ENCODE measurements at regions not wholly inside any gene's neighbourhood (a gene's known extent, or its start where the extent isn't known, plus 50 kb on each side); places are given as distances from the start of the nearest gene placed in this dataset.

DNA sequence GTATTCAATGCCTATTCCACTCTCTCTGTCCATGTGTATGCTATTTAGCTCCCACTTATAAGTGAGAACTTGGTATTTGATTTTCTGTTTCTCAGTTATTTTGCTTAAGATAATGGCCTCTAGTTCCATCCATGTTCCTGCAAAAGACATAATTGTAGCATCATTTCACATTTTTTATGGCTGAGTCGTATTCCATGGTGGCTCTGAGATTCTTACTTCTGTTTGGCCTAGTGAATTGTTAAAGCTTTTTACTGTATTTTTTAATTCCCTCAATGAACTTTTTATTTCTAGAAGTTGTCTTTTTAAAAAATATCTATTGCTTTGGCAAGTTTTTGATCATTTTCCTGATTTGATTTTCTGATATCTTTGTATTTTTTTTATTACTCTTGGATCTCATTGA, 635.6 kb downstream of the PLA2G4A start:
- Histone ChIP-seq H2AFZ (ENCODE audit: low read length) (no peak overlapping the region), H3K9me3 (replicated peaks; ENCODE audit: insufficient read depth, low read length) (no peaks in the 10 kb centered on the region), H3K27ac (ENCODE audit: low read length) (no peak overlapping the region), H3K27me3 (replicated peaks; ENCODE audit: insufficient read depth, low read length) (no peaks in the 10 kb centered on the region), H3K4me2 (ENCODE audit: low read depth, low read length) (no peak overlapping the region), H3F3A (ENCODE audit: insufficient read depth, low read length) (no peaks in the 10 kb centered on the region), H3K9ac (ENCODE audit: low read length) (no peak overlapping the region), H4K20me1 (ENCODE audit: insufficient read depth, low read length) (no peaks in the 10 kb centered on the region), H3K9me2 (replicated peaks; ENCODE audit: insufficient read depth, low read length) (no peaks in the 10 kb centered on the region), H3K79me2 (ENCODE audit: low read length) (no peaks in the 10 kb centered on the region), H3K36me3 (replicated peaks; ENCODE audit: insufficient read depth, low read length) (no peaks in the 10 kb centered on the region), H3K4me1 (ENCODE audit: low read length) (no peaks in the 10 kb centered on the region), H3K4me3 (ENCODE audit: low read length) (no peak overlapping the region)
- no peak for TF ChIP-seq EZH2phosphoT487 (IDR thresholded peaks at IDR 0.05; ENCODE audit: low read length)
- no peak for TF ChIP-seq EZH2 (optimal IDR thresholded peaks at IDR 0.05; ENCODE audit: low read depth, low read length)
- TF ChIP-seq, protein P1, sequence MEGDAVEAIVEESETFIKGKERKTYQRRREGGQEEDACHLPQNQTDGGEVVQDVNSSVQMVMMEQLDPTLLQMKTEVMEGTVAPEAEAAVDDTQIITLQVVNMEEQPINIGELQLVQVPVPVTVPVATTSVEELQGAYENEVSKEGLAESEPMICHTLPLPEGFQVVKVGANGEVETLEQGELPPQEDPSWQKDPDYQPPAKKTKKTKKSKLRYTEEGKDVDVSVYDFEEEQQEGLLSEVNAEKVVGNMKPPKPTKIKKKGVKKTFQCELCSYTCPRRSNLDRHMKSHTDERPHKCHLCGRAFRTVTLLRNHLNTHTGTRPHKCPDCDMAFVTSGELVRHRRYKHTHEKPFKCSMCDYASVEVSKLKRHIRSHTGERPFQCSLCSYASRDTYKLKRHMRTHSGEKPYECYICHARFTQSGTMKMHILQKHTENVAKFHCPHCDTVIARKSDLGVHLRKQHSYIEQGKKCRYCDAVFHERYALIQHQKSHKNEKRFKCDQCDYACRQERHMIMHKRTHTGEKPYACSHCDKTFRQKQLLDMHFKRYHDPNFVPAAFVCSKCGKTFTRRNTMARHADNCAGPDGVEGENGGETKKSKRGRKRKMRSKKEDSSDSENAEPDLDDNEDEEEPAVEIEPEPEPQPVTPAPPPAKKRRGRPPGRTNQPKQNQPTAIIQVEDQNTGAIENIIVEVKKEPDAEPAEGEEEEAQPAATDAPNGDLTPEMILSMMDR (IDR thresholded peaks at IDR 0.05; ENCODE audit: low read length) = no peak
- DNase-seq = no peak

DNA sequence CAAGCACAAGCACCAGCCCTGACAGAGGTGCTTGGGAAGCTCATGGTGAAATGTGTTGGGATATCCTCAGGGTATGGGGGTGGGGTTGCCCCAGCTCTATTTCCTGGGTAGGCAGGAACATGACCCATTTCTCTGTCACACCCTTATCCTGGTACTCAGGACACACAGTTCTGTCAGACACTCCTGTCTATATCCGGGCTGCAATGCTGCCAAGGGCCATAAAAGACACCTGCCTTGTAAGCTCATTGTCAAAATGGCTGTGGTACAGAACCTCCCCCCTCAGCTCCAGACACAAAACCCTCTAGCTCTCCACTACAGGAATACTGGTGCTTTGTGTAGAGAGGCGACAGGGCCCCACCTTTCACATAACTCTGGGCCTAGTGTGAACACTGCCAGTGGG, 636.7 kb downstream of the PLA2G4A start:
- no peaks in the 10 kb centered on the region for H3K9me2 ChIP-seq (replicated peaks; ENCODE audit: insufficient read depth, low read length)
- H3K79me2 ChIP-seq (ENCODE audit: low read length) = no peaks in the 10 kb centered on the region
- H3K27me3 ChIP-seq (replicated peaks; ENCODE audit: insufficient read depth, low read length) = no peaks in the 10 kb centered on the region
- no peaks in the 10 kb centered on the region for H3F3A ChIP-seq (ENCODE audit: insufficient read depth, low read length)
- H3K27ac ChIP-seq (ENCODE audit: low read length) = no peak overlapping the region
- no peaks in the 10 kb centered on the region for H4K20me1 ChIP-seq (ENCODE audit: insufficient read depth, low read length)
- no peaks in the 10 kb centered on the region for H3K9me3 ChIP-seq (replicated peaks; ENCODE audit: insufficient read depth, low read length)
- no peaks in the 10 kb centered on the region for H3K36me3 ChIP-seq (replicated peaks; ENCODE audit: insufficient read depth, low read length)
- no peak overlapping the region for H3K9ac ChIP-seq (ENCODE audit: low read length)
- H3K4me3 ChIP-seq (ENCODE audit: low read length) = no peak overlapping the region
- DNase-seq = no peak
- no peak for TF ChIP-seq EZH2phosphoT487 (IDR thresholded peaks at IDR 0.05; ENCODE audit: low read length)
- TF ChIP-seq, protein P1 (IDR thresholded peaks at IDR 0.05; ENCODE audit: low read length) = no peak
- no peak for TF ChIP-seq EZH2 (optimal IDR thresholded peaks at IDR 0.05; ENCODE audit: low read depth, low read length)
- H3K4me1 ChIP-seq (ENCODE audit: low read length) = no peaks in the 10 kb centered on the region
- H3K4me2 ChIP-seq (ENCODE audit: low read depth, low read length) = no peak overlapping the region
- H2AFZ ChIP-seq (ENCODE audit: low read length) = no peak overlapping the region

DNA sequence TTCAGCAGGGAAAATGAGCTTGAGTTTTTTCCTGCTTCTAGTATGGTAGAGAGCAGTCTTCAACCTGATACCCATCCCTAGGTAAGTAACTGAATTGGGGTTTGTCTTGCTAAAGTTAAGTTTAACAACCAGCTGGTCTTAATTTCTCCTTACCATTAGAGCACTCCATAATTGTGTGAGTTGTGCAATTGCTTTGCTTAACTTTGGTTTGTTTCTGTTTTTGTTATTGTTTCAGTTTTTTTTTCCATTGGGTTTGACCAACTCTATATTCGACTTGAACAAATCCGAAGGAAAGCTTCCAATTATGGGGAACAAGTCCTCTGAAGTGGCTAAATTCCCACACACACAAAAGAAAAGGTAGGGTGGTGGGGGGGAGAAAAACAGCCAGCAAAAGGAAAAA, 641.1 kb downstream of the PLA2G4A start:
- no peaks in the 10 kb centered on the region for H3K36me3 ChIP-seq (replicated peaks; ENCODE audit: insufficient read depth, low read length)
- H3K9me2 ChIP-seq (replicated peaks; ENCODE audit: insufficient read depth, low read length) = no peaks in the 10 kb centered on the region
- no peak overlapping the region for H3K27ac ChIP-seq (ENCODE audit: low read length)
- H2AFZ ChIP-seq (ENCODE audit: low read length) = no peak overlapping the region
- H3K9ac ChIP-seq (ENCODE audit: low read length) = no peak overlapping the region
- H3F3A ChIP-seq (ENCODE audit: insufficient read depth, low read length) = no peaks in the 10 kb centered on the region
- no peaks in the 10 kb centered on the region for H3K4me1 ChIP-seq (ENCODE audit: low read length)
- no peaks in the 10 kb centered on the region for H3K79me2 ChIP-seq (ENCODE audit: low read length)
- H3K9me3 ChIP-seq (replicated peaks; ENCODE audit: insufficient read depth, low read length) = no peaks in the 10 kb centered on the region
- no peak overlapping the region for H3K4me2 ChIP-seq (ENCODE audit: low read depth, low read length)
- no peaks in the 10 kb centered on the region for H3K27me3 ChIP-seq (replicated peaks; ENCODE audit: insufficient read depth, low read length)
- H4K20me1 ChIP-seq (ENCODE audit: insufficient read depth, low read length) = no peaks in the 10 kb centered on the region
- no peak overlapping the region for H3K4me3 ChIP-seq (ENCODE audit: low read length)
- no peak for DNase-seq
- TF ChIP-seq EZH2phosphoT487 (IDR thresholded peaks at IDR 0.05; ENCODE audit: low read length) = no peak
- TF ChIP-seq, protein P1 (IDR thresholded peaks at IDR 0.05; ENCODE audit: low read length) = no peak

Measured in MM.1S (cell line).